ENCODE measurements at regions not wholly inside any gene's neighbourhood (a gene's known extent, or its start where the extent isn't known, plus 50 kb on each side); places are given as distances from the start of the nearest gene placed in this dataset.

DNA sequence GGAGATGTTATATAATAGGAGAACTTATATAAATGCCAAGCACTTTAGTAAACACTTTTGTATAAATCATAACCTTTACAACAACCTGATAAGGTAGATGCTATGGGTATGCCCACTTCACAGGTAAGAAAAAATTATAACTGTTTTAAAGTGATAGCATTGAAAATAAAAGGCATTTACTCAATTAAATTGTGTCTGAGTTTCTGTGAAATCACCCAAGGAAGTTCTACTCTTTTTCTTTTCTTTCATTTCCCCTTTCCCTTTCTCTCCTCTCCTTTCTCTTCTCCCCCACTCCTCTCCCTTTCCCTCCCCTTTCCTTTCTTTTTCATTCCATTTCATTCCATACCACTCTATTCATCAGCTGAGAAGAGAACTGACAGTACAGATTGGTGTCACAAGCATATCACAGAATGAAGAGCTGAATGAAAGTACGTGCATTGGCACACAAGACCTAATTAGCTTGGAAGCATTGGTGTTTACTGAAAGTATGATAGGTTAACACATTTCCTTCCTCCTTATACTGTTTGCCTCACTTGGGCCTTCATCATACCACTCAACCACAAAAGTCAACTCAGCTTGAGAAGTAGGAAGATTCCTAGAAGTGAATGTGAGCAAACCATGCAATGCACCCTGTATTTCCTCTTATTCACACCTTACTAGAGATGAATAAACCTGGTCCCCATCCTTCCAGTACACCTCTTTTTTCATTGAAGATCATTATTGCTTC is 117.9 kb upstream of the AGR3 start:
- TF ChIP-seq, protein P1, sequence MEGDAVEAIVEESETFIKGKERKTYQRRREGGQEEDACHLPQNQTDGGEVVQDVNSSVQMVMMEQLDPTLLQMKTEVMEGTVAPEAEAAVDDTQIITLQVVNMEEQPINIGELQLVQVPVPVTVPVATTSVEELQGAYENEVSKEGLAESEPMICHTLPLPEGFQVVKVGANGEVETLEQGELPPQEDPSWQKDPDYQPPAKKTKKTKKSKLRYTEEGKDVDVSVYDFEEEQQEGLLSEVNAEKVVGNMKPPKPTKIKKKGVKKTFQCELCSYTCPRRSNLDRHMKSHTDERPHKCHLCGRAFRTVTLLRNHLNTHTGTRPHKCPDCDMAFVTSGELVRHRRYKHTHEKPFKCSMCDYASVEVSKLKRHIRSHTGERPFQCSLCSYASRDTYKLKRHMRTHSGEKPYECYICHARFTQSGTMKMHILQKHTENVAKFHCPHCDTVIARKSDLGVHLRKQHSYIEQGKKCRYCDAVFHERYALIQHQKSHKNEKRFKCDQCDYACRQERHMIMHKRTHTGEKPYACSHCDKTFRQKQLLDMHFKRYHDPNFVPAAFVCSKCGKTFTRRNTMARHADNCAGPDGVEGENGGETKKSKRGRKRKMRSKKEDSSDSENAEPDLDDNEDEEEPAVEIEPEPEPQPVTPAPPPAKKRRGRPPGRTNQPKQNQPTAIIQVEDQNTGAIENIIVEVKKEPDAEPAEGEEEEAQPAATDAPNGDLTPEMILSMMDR (IDR thresholded peaks at IDR 0.05; ENCODE audit: insufficient read depth, low read length, poor library complexity, severe bottlenecking): no peak
- no peak for TF ChIP-seq EZH2phosphoT487 (conservative IDR thresholded peaks at IDR 0.05; ENCODE audit: low read length)
